ENCODE measurements at regions not wholly inside any gene's neighbourhood (a gene's known extent, or its start where the extent isn't known, plus 50 kb on each side); places are given as distances from the start of the nearest gene placed in this dataset.

- no peak for DNase-seq
- TF ChIP-seq EP300 (IDR thresholded peaks at IDR 0.05; ENCODE audit: low read depth) (no peak), POLR2AphosphoS5 (IDR thresholded peaks at IDR 0.05) (no peak), CTCF (IDR thresholded peaks at IDR 0.05) (no peak), POLR2A (IDR thresholded peaks at IDR 0.05) (no peak)
- Histone ChIP-seq H3K4me1 (peaks cover 0 to 6% (median 0%) of the 10 kb centered on the region in 4 donors), H3K36me3 (no peaks in the 10 kb centered on the region), H3K9me3 (no peaks in the 10 kb centered on the region), H3K27ac (no peak overlapping the region), H3K4me3 (no peak overlapping the region), H3K27me3 (no peaks in the 10 kb centered on the region)
- WGBS, 2 donors (ENCODE audit: low coverage in 1 of 2), result 74 to 93% methylated on average over 3 of the region's 3 CpGs
- intact Hi-C loops (cut with DNase I; ENCODE audit: low total_unique reads) (no loop called here), in situ Hi-C loops (cut with MboI; ENCODE audit: low pct_ligation_motif_present in 1 of 4, low pct_unique_long_range_greater_than_20kb in 1 of 4, low sequenced_read_pairs in 3 of 4) (no loop called here)
These were observed 74.0 kb upstream of the PLSCR5 start for GRCh38 chr3:146679191-146679590.

GRCh38 chr3:146672941-146673340, 67.8 kb upstream of the PLSCR5 start:
- TF ChIP-seq EP300 (IDR thresholded peaks at IDR 0.05; ENCODE audit: low read depth), result no peak
- TF ChIP-seq POLR2AphosphoS5 (IDR thresholded peaks at IDR 0.05), result no peak
- no peak for TF ChIP-seq CTCF (IDR thresholded peaks at IDR 0.05)
- TF ChIP-seq POLR2A (IDR thresholded peaks at IDR 0.05), result no peak
- H3K9me3 ChIP-seq, result no peaks in the 10 kb centered on the region
- H3K4me3 ChIP-seq, result no peak overlapping the region
- H3K27ac ChIP-seq, result no peak overlapping the region
- intact Hi-C loops (cut with DNase I; ENCODE audit: low total_unique reads) (no loop called here), in situ Hi-C loops (cut with MboI; ENCODE audit: low pct_ligation_motif_present in 1 of 4, low pct_unique_long_range_greater_than_20kb in 1 of 4, low sequenced_read_pairs in 3 of 4) (no loop called here)
- H3K27me3 ChIP-seq, result no peaks in the 10 kb centered on the region
- no peak for DNase-seq
- H3K4me1 ChIP-seq, result no peaks in the 10 kb centered on the region
- no peaks in the 10 kb centered on the region for H3K36me3 ChIP-seq
- WGBS, 2 donors (ENCODE audit: low coverage in 1 of 2), result 36 to 62% methylated on average over 2 of the region's 2 CpGs

GRCh38 chr3:146664403-146664802, 59.3 kb upstream of the PLSCR5 start:
- no peak overlapping the region for H3K27ac ChIP-seq
- in situ Hi-C loops (cut with MboI; ENCODE audit: low pct_ligation_motif_present in 1 of 4, low pct_unique_long_range_greater_than_20kb in 1 of 4, low sequenced_read_pairs in 3 of 4), result no loop called here
- intact Hi-C loops (cut with DNase I; ENCODE audit: low total_unique reads), result no loop called here
- no peaks in the 10 kb centered on the region for H3K36me3 ChIP-seq
- H3K4me1 ChIP-seq, result no peaks in the 10 kb centered on the region
- H3K9me3 ChIP-seq, result no peaks in the 10 kb centered on the region
- H3K4me3 ChIP-seq, result no peak overlapping the region
- H3K27me3 ChIP-seq, result no peaks in the 10 kb centered on the region
- 48 to 62% methylated on average over 4 of the region's 4 CpGs for WGBS, 2 donors (ENCODE audit: low coverage in 1 of 2)
- TF ChIP-seq CTCF (IDR thresholded peaks at IDR 0.05) (no peak), POLR2A (IDR thresholded peaks at IDR 0.05) (no peak), EP300 (IDR thresholded peaks at IDR 0.05; ENCODE audit: low read depth) (no peak), POLR2AphosphoS5 (IDR thresholded peaks at IDR 0.05) (no peak)
- no peak for DNase-seq

GRCh38 chr3:146658841-146659240, 53.7 kb upstream of the PLSCR5 start:
- DNase-seq, result no peak
- no peak for TF ChIP-seq POLR2AphosphoS5 (IDR thresholded peaks at IDR 0.05)
- TF ChIP-seq CTCF (IDR thresholded peaks at IDR 0.05), result no peak
- no peak for TF ChIP-seq EP300 (IDR thresholded peaks at IDR 0.05; ENCODE audit: low read depth)
- TF ChIP-seq POLR2A (IDR thresholded peaks at IDR 0.05), result no peak
- H3K27me3 ChIP-seq, result no peaks in the 10 kb centered on the region
- intact Hi-C loops (cut with DNase I; ENCODE audit: low total_unique reads), result no loop called here
- WGBS, 2 donors (ENCODE audit: low coverage in 1 of 2), result 83% methylated on average over 2 of the region's 2 CpGs; no CpG with 5 or more reads in 1 of the 2 donors
- H3K36me3 ChIP-seq, result no peaks in the 10 kb centered on the region
- no peaks in the 10 kb centered on the region for H3K9me3 ChIP-seq
- H3K4me3 ChIP-seq, result no peak overlapping the region
- no peaks in the 10 kb centered on the region for H3K4me1 ChIP-seq
- in situ Hi-C loops (cut with MboI; ENCODE audit: low pct_ligation_motif_present in 1 of 4, low pct_unique_long_range_greater_than_20kb in 1 of 4, low sequenced_read_pairs in 3 of 4), result no loop called here
- no peak overlapping the region for H3K27ac ChIP-seq
